ENCODE measurements at regions not wholly inside any gene's neighbourhood (a gene's known extent, or its start where the extent isn't known, plus 50 kb on each side); places are given as distances from the start of the nearest gene placed in this dataset.

DNA sequence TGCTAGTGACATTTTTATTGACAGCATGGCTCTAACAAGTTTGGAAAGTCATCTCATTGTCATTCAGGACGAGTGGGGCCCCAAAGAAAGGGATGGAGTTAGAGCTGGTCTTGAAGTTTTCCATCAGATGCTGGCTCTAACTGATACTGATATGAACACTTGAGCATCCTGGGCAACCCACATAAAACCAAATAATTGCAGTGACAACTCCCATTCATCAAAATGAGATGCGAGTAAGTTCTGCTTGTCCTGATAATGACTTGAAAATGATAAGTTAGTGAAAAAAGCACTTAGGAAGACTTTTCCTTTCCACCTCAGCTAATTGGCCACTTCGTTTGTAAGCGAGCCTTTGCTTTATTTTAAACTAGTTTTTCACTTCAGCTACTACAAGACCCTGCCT is 147.6 kb downstream of the SP3 start:
- TF ChIP-seq POLR2AphosphoS5 (IDR thresholded peaks at IDR 0.05): no peak
- TF ChIP-seq, protein P1, sequence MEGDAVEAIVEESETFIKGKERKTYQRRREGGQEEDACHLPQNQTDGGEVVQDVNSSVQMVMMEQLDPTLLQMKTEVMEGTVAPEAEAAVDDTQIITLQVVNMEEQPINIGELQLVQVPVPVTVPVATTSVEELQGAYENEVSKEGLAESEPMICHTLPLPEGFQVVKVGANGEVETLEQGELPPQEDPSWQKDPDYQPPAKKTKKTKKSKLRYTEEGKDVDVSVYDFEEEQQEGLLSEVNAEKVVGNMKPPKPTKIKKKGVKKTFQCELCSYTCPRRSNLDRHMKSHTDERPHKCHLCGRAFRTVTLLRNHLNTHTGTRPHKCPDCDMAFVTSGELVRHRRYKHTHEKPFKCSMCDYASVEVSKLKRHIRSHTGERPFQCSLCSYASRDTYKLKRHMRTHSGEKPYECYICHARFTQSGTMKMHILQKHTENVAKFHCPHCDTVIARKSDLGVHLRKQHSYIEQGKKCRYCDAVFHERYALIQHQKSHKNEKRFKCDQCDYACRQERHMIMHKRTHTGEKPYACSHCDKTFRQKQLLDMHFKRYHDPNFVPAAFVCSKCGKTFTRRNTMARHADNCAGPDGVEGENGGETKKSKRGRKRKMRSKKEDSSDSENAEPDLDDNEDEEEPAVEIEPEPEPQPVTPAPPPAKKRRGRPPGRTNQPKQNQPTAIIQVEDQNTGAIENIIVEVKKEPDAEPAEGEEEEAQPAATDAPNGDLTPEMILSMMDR (IDR thresholded peaks at IDR 0.05; ENCODE audit: poor library complexity, severe bottlenecking): no peak
- TF ChIP-seq RAD21 (conservative IDR thresholded peaks at IDR 0.05): no peak
- TF ChIP-seq EP300 (conservative IDR thresholded peaks at IDR 0.05; ENCODE audit: poor library complexity, severe bottlenecking): no peak
- TF ChIP-seq EZH2 (IDR thresholded peaks at IDR 0.05; ENCODE audit: borderline replicate concordance, insufficient read depth, low read length, poor library complexity, severe bottlenecking): no peak
- TF ChIP-seq, protein P2, sequence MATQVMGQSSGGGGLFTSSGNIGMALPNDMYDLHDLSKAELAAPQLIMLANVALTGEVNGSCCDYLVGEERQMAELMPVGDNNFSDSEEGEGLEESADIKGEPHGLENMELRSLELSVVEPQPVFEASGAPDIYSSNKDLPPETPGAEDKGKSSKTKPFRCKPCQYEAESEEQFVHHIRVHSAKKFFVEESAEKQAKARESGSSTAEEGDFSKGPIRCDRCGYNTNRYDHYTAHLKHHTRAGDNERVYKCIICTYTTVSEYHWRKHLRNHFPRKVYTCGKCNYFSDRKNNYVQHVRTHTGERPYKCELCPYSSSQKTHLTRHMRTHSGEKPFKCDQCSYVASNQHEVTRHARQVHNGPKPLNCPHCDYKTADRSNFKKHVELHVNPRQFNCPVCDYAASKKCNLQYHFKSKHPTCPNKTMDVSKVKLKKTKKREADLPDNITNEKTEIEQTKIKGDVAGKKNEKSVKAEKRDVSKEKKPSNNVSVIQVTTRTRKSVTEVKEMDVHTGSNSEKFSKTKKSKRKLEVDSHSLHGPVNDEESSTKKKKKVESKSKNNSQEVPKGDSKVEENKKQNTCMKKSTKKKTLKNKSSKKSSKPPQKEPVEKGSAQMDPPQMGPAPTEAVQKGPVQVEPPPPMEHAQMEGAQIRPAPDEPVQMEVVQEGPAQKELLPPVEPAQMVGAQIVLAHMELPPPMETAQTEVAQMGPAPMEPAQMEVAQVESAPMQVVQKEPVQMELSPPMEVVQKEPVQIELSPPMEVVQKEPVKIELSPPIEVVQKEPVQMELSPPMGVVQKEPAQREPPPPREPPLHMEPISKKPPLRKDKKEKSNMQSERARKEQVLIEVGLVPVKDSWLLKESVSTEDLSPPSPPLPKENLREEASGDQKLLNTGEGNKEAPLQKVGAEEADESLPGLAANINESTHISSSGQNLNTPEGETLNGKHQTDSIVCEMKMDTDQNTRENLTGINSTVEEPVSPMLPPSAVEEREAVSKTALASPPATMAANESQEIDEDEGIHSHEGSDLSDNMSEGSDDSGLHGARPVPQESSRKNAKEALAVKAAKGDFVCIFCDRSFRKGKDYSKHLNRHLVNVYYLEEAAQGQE (IDR thresholded peaks at IDR 0.05; ENCODE audit: borderline replicate concordance): no peak
- TF ChIP-seq TAF1 (IDR thresholded peaks at IDR 0.05; ENCODE audit: low read depth): no peak

Measured in neural cell (in vitro differentiated cells).